ENCODE measurements at regions not wholly inside any gene's neighbourhood (a gene's known extent, or its start where the extent isn't known, plus 50 kb on each side); places are given as distances from the start of the nearest gene placed in this dataset.
A peak's percentile ranks its signal among the peaks of the same experiment; 100 is the strongest.

- no peaks in the 10 kb centered on the region for H3K79me2 ChIP-seq (ENCODE audit: insufficient read depth)
- no peaks in the 10 kb centered on the region for H4K20me1 ChIP-seq (ENCODE audit: insufficient read depth)
- no peaks in the 10 kb centered on the region for H3K9me2 ChIP-seq
- no peak overlapping the region for H3K4me2 ChIP-seq
- H3K9ac ChIP-seq = no peak overlapping the region
- no peaks in the 10 kb centered on the region for H3K27me3 ChIP-seq (ENCODE audit: insufficient read depth)
- ChIA-PET CTCF (no interaction called here), POLR2A (no interaction called here)
- no peaks in the 10 kb centered on the region; a peak in 1 of 4 replicates for H3K4me1 ChIP-seq (ENCODE audit: control insufficient read depth in 1 of 2, insufficient read depth in 2 of 2, low read depth in 1 of 2, low read length in 1 of 2)
- 100% methylated on average over 1 of the region's 1 CpG for WGBS (ENCODE audit: low lambda C conversion rate)
- no peak overlapping the region for H3K4me3 ChIP-seq (ENCODE audit: low read depth in 2 of 2, low read length in 1 of 2)
- TF ChIP-seq JUND (IDR thresholded peaks at IDR 0.05) = no peak
- TF ChIP-seq CTCF (IDR thresholded peaks at IDR 0.05) = no peak
- no peak for TF ChIP-seq PBX3 (IDR thresholded peaks at IDR 0.05)
- TF ChIP-seq FOXM1 (IDR thresholded peaks at IDR 0.05; ENCODE audit: low read depth) = no peak
- no peak for TF ChIP-seq NFIC (IDR thresholded peaks at IDR 0.05; ENCODE audit: borderline replicate concordance)
- TF ChIP-seq USF1 (IDR thresholded peaks at IDR 0.05; ENCODE audit: borderline replicate concordance, low read depth) = no peak
- no peaks in the 10 kb centered on the region for H3K36me3 ChIP-seq (replicated peaks in 1 of 2; ENCODE audit: control insufficient read depth in 1 of 2, insufficient read depth in 2 of 2, low read length in 1 of 2)
- no peak overlapping the region for H3K27ac ChIP-seq (ENCODE audit: low read depth in 2 of 2, low read length in 1 of 2)
- H3F3A ChIP-seq (replicated peaks; ENCODE audit: insufficient read depth) = no peaks in the 10 kb centered on the region
- no peak for DNase-seq
- no peaks in the 10 kb centered on the region for H3K9me3 ChIP-seq
- H2AFZ ChIP-seq (ENCODE audit: low read depth) = no peak overlapping the region
Measured at GRCh38 chr4:137587796-137588195, 55.5 kb upstream of the PCDH18 start.

GRCh38 chr4:137583671-137584070 is 51.4 kb upstream of the PCDH18 start:
- Histone ChIP-seq H3K9me3 (no peaks in the 10 kb centered on the region), H3K9ac (no peak overlapping the region), H3F3A (replicated peaks; ENCODE audit: insufficient read depth) (no peaks in the 10 kb centered on the region), H3K27me3 (ENCODE audit: insufficient read depth) (no peaks in the 10 kb centered on the region), H2AFZ (ENCODE audit: low read depth) (0 out of 2 replicates have a peak overlapping the region, but pooled peaks have one; percentile 29), H3K27ac (ENCODE audit: low read depth in 2 of 2, low read length in 1 of 2) (no peak overlapping the region), H3K79me2 (ENCODE audit: insufficient read depth) (no peaks in the 10 kb centered on the region), H3K9me2 (no peaks in the 10 kb centered on the region), H4K20me1 (ENCODE audit: insufficient read depth) (no peaks in the 10 kb centered on the region), H3K36me3 (replicated peaks in 1 of 2; ENCODE audit: control insufficient read depth in 1 of 2, insufficient read depth in 2 of 2, low read length in 1 of 2) (no peaks in the 10 kb centered on the region), H3K4me2 (no peak overlapping the region), H3K4me1 (ENCODE audit: control insufficient read depth in 1 of 2, insufficient read depth in 2 of 2, low read depth in 1 of 2, low read length in 1 of 2) (no peaks in the 10 kb centered on the region; a peak in 1 of 4 replicates), H3K4me3 (ENCODE audit: low read depth in 2 of 2, low read length in 1 of 2) (no peak overlapping the region)
- DNase-seq = no peak
- TF ChIP-seq MXI1 (IDR thresholded peaks at IDR 0.05; ENCODE audit: low read depth, low read length) = no peak
- TF ChIP-seq CHD2 (IDR thresholded peaks at IDR 0.05; ENCODE audit: low read length, partially characterized antibody) = no peak
- no peak for TF ChIP-seq RXRA (IDR thresholded peaks at IDR 0.05; ENCODE audit: borderline replicate concordance, low read depth)
- no peak for TF ChIP-seq SIN3A (IDR thresholded peaks at IDR 0.05; ENCODE audit: borderline replicate concordance, low read depth, low read length)
- TF ChIP-seq REST (IDR thresholded peaks at IDR 0.05; ENCODE audit: low read depth, low read length) = no peak
- no peak for TF ChIP-seq FOXJ3 (CRISPR knock-in tag; IDR thresholded peaks at IDR 0.05)
- no peak for TF ChIP-seq JUND (IDR thresholded peaks at IDR 0.05)
- TF ChIP-seq CTCF (IDR thresholded peaks at IDR 0.05) = no peak
- TF ChIP-seq ELF1 (IDR thresholded peaks at IDR 0.05) = no peak
- TF ChIP-seq TAF1 (IDR thresholded peaks at IDR 0.05; ENCODE audit: borderline replicate concordance, low read depth, low read length) = no peak
- no peak for TF ChIP-seq TCF12 (IDR thresholded peaks at IDR 0.05)
- no peak for TF ChIP-seq FOXM1 (IDR thresholded peaks at IDR 0.05; ENCODE audit: low read depth)
- TF ChIP-seq RFX5 (IDR thresholded peaks at IDR 0.05; ENCODE audit: low read length) = no peak
- POLR2A ChIA-PET = no interaction called here
- CTCF ChIA-PET = no interaction called here
